ENCODE measurements at regions not wholly inside any gene's neighbourhood (a gene's known extent, or its start where the extent isn't known, plus 50 kb on each side); places are given as distances from the start of the nearest gene placed in this dataset.

DNA sequence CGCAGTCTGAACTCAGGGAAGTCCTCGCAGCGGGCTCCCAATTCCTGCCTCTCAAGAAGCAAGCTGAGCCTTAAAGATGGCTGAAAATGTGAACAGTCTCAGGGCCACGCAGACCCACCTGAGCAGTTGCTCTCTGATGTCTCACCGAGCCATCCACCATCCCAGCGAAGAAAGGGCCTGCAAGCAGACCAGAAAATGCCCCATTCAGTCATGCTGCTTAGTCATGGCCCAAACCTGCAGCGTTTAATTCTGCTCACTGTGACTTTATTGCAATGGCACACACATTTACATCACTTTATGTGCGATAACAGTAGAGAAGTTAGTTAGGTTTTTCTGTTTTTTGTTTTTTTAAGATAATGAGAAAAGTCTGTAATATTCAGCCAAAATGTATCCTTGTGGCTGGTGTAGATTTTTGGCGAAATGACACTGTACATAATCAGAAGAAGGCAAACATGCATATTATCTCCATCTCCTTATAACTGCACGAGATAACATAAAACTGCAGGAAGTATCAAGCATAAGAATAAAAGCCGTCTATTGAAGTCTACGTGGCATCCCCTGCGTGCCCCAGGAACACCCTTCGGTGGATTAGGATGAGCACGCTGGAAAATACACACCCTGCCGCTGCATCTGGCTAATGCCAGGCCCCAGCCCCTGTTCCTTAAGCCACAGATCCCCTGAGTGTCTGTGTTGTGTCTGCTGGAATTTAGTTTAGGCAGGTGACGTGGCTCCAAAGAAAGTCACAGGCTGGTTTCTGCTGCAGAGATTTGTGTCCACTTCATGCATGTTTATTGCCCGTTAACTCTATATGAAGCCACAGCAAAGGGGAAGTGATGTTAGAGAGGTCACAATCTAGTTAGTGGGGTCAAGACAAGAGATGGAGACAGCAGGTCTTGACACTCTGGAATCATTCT lies 119.8 kb upstream of the IRF2BP2 start:
- H3K36me3 ChIP-seq (replicated peaks in 1 of 2; ENCODE audit: control insufficient read depth in 1 of 2, insufficient read depth in 2 of 2, low read length in 1 of 2): no peaks in the 10 kb centered on the region
- 89% methylated on average over 14 of the region's 18 CpGs for WGBS (ENCODE audit: low lambda C conversion rate)
- peaks cover 26% of the 10 kb centered on the region for H3F3A ChIP-seq (replicated peaks; ENCODE audit: insufficient read depth)
- H2AFZ ChIP-seq (ENCODE audit: low read depth): no peak overlapping the region
- H4K20me1 ChIP-seq (ENCODE audit: insufficient read depth): no peaks in the 10 kb centered on the region
- H3K4me3 ChIP-seq (ENCODE audit: low read depth in 2 of 2, low read length in 1 of 2): no peak overlapping the region
- H3K27ac ChIP-seq (ENCODE audit: low read depth in 2 of 2, low read length in 1 of 2): no peak overlapping the region
- H3K79me2 ChIP-seq (ENCODE audit: insufficient read depth): no peaks in the 10 kb centered on the region
- no peaks in the 10 kb centered on the region for H3K27me3 ChIP-seq (ENCODE audit: insufficient read depth)
- CTCF ChIA-PET: interaction anchor here (0.9 to 1.2 kb wide), 3 partner anchors 119 to 354 kb away, joined by 3 read pairs; partner anchors contain the start of gene IRF2BP2
- peaks cover 49 to 50% of the 10 kb centered on the region in 2 experiments for H3K4me1 ChIP-seq (ENCODE audit: control insufficient read depth in 1 of 2, insufficient read depth in 2 of 2, low read depth in 1 of 2, low read length in 1 of 2)
- DNase-seq: no peak
- TF ChIP-seq POLR2AphosphoS5 (IDR thresholded peaks at IDR 0.05; ENCODE audit: low read depth, low read length) (no peak), RXRA (IDR thresholded peaks at IDR 0.05; ENCODE audit: borderline replicate concordance, low read depth) (no peak), RFX5 (IDR thresholded peaks at IDR 0.05; ENCODE audit: low read length) (no peak), MXI1 (IDR thresholded peaks at IDR 0.05; ENCODE audit: low read depth, low read length) (no peak), TEAD4 (IDR thresholded peaks at IDR 0.05; ENCODE audit: borderline replicate concordance, insufficient read depth) (no peak), TCF12 (IDR thresholded peaks at IDR 0.05) (no peak), EP300 (IDR thresholded peaks at IDR 0.05; ENCODE audit: borderline replicate concordance in 1 of 2, low read depth in 1 of 2, low read length in 1 of 2) (no peak), RCOR1 (IDR thresholded peaks at IDR 0.05; ENCODE audit: low read length) (no peak), CHD2 (IDR thresholded peaks at IDR 0.05; ENCODE audit: low read length, partially characterized antibody) (no peak)
- TF ChIP-seq, protein P1, sequence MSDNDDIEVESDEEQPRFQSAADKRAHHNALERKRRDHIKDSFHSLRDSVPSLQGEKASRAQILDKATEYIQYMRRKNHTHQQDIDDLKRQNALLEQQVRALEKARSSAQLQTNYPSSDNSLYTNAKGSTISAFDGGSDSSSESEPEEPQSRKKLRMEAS (IDR thresholded peaks at IDR 0.05; ENCODE audit: low read depth): no peak
- POLR2A ChIA-PET: no interaction called here
- H3K9ac ChIP-seq: no peak overlapping the region
- H3K9me3 ChIP-seq: no peaks in the 10 kb centered on the region
- no peak overlapping the region for H3K4me2 ChIP-seq
- H3K9me2 ChIP-seq: no peaks in the 10 kb centered on the region

DNA sequence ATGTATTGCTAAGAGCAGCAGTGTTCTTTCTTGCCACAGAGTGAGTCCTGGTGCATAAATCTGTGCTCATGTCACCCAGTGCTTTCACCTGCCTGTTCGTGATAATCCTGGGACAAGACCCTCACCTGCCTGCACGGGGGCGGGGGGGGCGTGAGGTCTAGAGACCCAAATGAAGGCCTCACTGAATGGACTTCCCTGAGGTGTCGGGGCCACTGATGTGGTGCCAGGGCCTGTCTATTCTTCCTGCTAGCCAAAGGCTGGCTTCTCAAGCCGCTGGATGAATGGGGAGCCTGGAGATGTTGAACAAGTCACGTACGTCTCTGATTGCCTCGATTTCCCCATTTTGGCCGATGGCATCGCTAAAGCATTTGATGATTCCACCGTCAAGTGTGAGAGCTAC lies 118.8 kb upstream of the IRF2BP2 start:
- Histone ChIP-seq H3K36me3 (replicated peaks in 1 of 2; ENCODE audit: control insufficient read depth in 1 of 2, insufficient read depth in 2 of 2, low read length in 1 of 2) (no peaks in the 10 kb centered on the region), H3K4me1 (ENCODE audit: control insufficient read depth in 1 of 2, insufficient read depth in 2 of 2, low read depth in 1 of 2, low read length in 1 of 2) (peaks cover 53 to 54% of the 10 kb centered on the region in 2 experiments), H3K4me2 (no peak overlapping the region), H3K9me3 (no peaks in the 10 kb centered on the region), H3K27me3 (ENCODE audit: insufficient read depth) (no peaks in the 10 kb centered on the region), H3F3A (replicated peaks; ENCODE audit: insufficient read depth) (peaks cover 33% of the 10 kb centered on the region), H4K20me1 (ENCODE audit: insufficient read depth) (no peaks in the 10 kb centered on the region), H3K79me2 (ENCODE audit: insufficient read depth) (no peaks in the 10 kb centered on the region), H3K27ac (ENCODE audit: low read depth in 2 of 2, low read length in 1 of 2) (peak overlapping the region in 1 of 2 experiments; percentile 35; a peak in 3 of 4 replicates), H2AFZ (ENCODE audit: low read depth) (no peak overlapping the region), H3K9me2 (no peaks in the 10 kb centered on the region), H3K4me3 (ENCODE audit: low read depth in 2 of 2, low read length in 1 of 2) (no peak overlapping the region), H3K9ac (no peak overlapping the region)
- CTCF ChIA-PET: no interaction called here
- DNase-seq: no peak
- no peak for TF ChIP-seq FOSL2 (IDR thresholded peaks at IDR 0.05; ENCODE audit: borderline replicate concordance, low read depth)
- TF ChIP-seq, protein P2, sequence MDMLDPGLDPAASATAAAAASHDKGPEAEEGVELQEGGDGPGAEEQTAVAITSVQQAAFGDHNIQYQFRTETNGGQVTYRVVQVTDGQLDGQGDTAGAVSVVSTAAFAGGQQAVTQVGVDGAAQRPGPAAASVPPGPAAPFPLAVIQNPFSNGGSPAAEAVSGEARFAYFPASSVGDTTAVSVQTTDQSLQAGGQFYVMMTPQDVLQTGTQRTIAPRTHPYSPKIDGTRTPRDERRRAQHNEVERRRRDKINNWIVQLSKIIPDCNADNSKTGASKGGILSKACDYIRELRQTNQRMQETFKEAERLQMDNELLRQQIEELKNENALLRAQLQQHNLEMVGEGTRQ (IDR thresholded peaks at IDR 0.05; ENCODE audit: borderline replicate concordance, low read depth, low read length): no peak
- no peak for TF ChIP-seq TEAD4 (IDR thresholded peaks at IDR 0.05; ENCODE audit: borderline replicate concordance, insufficient read depth)
- no peak for TF ChIP-seq NRF1 (IDR thresholded peaks at IDR 0.05; ENCODE audit: low read depth, low read length)
- TF ChIP-seq, protein P3, sequence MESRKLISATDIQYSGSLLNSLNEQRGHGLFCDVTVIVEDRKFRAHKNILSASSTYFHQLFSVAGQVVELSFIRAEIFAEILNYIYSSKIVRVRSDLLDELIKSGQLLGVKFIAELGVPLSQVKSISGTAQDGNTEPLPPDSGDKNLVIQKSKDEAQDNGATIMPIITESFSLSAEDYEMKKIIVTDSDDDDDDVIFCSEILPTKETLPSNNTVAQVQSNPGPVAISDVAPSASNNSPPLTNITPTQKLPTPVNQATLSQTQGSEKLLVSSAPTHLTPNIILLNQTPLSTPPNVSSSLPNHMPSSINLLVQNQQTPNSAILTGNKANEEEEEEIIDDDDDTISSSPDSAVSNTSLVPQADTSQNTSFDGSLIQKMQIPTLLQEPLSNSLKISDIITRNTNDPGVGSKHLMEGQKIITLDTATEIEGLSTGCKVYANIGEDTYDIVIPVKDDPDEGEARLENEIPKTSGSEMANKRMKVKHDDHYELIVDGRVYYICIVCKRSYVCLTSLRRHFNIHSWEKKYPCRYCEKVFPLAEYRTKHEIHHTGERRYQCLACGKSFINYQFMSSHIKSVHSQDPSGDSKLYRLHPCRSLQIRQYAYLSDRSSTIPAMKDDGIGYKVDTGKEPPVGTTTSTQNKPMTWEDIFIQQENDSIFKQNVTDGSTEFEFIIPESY (IDR thresholded peaks at IDR 0.05; ENCODE audit: borderline replicate concordance, low read depth): no peak
- no peak for TF ChIP-seq RCOR1 (IDR thresholded peaks at IDR 0.05; ENCODE audit: low read length)
- TF ChIP-seq, protein P1 (IDR thresholded peaks at IDR 0.05; ENCODE audit: low read depth): no peak
- POLR2A ChIA-PET: no interaction called here
- 92% methylated on average over 11 of the region's 12 CpGs for WGBS (ENCODE audit: low lambda C conversion rate)

Data from SK-N-SH (cell line).